HG02759 (cell line): ENCODE measurements at regions not wholly inside any gene's neighbourhood (a gene's known extent, or its start where the extent isn't known, plus 50 kb on each side); places are given as distances from the start of the nearest gene placed in this dataset.
A peak's percentile ranks its signal among the peaks of the same experiment; 100 is the strongest.
"Not testable (repeated sequence)": the region's sequence is repeated elsewhere in the genome, so short reads cannot be mapped to it uniquely, and the experiment has no call there.

Experiments
- ATAC-seq: cut with Tn5 transposase; IDR thresholded peaks from one replicate; pipeline ENCODE4 v1.9.1; 2021; ENCODE audit warnings: mild to moderate bottlenecking, moderate library complexity; ENCODE audit not compliant: unreplicated experiment

DNA sequence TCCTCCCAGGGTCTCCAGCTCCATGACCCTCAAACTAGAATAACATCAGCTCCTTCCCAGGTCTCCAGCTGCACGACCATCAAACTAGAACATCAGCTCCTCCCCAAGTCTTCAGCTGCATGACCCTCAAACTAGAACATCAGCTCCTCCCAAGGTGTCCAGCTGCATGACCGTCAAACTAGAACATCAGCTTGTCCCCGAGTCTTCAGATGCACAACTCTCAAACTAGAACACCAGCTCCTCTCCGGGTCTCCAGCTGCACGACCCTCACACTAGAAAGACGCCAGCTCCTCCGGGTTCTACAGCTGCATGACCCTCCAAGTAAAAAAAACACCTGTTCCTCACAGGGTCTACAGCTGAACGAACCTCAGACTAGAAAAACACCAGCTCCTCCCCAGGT lies 312.9 kb upstream of the TFPI start:
- no peak for ATAC-seq

DNA sequence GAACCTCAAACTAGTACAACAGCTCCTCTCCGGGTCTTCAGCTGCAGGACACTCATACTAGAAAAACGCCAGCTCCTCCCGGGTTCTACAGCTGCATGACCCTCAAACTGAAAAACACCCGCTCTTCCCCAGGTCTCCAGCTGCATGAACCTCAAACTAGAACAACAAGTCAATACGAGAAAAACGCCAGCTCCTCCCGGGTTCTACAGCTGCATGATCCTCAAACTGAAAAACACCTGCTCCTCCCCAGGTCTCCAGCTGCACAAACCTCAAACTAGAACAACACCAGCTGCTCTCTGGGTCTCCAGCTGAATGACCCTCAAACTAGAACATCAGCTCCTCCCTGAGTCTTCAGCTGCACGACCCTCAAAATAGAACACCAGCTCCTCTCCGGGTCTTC lies 315.0 kb upstream of the TFPI start:
- ATAC-seq, result no peak

DNA sequence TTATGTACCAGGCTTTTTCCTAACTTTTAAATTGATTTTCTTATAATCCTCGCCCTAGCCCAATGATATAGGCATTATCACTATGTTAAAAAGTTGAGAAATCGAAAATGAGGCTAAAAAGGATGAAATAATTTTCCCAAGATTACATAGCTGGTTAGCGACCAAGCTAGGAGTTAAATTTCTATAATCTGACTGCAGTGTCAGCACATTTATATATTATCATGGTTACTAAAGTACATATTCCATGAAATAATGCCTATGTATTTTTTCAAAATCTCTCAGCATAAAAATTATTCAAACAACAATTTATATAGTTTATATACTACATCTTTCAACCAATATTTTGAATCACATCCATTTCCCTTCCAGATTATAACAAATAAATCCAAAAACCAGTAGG lies 317.3 kb upstream of the TFPI start:
- no peak for ATAC-seq

DNA sequence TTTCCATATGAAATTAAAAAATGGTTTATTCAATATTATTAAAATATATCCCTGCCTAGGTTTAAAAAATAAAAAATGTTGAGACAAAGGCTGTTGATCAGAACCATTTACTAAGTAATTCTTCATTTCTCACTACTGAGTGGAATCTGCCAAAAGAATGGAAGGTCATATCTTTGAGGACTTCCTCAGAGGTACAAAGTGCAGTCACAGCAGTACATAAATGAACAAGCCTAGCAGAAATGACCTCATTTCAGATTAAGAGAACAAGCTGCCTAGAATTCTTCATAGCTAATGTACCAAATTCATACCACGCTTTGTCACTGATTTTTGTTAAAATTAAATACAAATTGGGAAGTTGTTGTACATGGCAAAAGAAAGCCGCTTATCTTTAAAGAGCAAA lies 318.9 kb upstream of the TFPI start:
- ATAC-seq, result no peak

DNA sequence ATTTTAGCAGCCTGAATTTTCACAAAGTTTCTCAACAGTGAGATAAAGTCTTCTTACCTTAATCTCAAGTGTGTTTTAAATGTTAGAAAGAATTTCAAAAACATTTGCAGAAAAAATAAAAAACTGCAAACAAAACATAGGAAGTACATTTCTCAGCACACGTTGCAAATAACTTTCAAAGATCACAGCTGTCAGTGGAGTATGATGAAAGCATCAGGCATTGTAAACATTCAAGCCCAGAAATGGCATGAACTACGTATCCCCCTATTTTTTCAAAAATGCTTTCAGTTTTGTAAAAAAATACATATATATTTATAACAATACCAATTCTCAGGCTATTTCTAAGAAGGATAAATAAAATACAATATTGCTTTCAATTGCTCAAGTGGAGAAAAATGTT lies 320.6 kb upstream of the TFPI start:
- no peak for ATAC-seq

DNA sequence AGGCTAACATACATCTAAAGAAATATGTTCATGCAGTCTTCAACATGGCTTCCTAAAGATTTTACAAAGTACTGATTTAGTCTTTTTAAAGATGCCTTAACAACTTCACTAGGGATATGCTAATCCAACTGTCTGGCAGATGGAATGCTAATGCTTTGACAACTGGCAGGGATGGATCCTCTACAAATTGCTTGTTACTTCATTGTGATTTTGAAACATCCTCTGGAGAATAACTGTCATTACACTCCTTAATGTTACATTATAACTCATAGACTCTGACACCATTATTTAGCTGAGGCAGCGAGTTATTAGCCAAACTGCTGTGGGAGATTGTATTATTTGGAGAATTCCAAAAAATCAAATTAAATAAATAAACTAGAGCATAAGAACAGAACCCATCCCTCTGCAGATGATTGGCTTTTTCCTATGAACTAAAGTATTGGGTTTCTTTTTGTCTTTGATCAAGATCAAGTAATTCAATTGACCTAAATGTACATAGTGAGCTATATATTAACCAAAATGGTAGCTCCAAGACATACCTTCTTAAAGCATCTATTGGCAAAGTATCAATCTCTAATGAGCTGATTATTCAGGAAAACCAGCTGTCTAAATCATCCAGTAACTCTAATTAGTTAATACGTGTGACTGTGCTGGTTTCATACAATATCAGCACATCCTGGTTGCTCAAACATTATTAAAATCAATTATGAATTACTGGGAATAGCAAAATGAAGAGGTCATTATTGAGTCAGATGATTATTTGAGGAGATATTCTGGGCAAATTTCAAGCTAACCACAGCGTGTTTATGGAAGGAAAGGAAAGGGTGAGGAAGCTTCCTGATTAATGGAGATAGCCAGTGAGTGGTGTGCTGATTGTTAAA lies 321.3 kb upstream of the TFPI start:
- ATAC-seq, result no peak

DNA sequence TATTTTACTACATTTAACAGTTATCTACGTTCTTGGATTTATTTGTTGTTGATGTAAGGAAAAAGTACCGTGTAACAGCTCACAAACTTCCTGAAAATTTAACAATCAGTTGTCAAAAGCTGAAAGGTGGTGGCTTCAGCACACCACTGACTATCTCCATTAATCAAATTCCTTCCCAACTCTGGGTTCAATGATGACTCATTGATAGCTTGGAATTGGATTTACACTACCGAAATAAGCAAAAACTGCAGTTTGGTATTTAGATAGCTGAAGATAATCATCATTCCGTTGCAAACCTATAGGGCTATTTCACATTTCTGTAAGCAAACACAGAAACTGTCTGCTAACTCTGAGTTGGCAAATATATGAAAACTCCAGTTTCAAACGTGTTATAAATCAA lies 322.3 kb upstream of the TFPI start:
- no peak for ATAC-seq

DNA sequence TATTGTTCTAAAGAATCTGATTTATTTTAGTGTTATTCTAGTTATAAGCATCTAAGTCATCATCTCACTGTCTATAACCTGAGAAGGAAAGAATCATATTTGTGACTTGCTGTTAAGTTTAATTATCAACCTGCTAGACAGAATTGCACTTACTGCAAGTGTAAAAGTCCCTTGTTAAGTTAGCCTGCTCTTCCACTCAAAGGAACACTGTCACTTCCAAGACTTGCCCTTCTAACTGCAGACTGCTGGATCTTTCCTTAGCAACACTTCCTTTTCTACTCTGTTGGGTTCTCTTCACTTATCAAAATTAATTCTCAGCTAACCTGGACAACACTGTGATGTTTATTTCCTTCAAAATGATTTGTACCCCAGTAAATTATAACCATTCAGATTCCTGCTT lies 323.2 kb upstream of the TFPI start:
- no peak for ATAC-seq

DNA sequence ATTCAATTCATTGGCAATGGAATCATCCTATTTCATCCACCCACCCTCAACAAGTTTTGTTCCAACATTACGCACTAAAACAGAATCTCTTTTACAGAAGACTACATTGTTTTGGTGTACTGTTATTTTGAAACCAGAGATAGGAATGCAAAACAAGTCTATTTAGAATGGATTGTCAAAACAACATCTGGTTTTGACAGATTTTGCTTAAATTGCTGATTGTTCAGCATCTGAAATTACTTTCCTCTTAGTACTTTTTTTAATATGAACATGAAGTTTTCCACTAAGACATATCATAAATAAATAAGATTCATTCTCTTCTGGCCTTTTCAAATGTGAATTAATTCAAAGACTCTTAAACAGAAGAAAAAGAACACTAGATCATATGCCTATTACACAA lies 323.9 kb upstream of the TFPI start:
- no peak for ATAC-seq

DNA sequence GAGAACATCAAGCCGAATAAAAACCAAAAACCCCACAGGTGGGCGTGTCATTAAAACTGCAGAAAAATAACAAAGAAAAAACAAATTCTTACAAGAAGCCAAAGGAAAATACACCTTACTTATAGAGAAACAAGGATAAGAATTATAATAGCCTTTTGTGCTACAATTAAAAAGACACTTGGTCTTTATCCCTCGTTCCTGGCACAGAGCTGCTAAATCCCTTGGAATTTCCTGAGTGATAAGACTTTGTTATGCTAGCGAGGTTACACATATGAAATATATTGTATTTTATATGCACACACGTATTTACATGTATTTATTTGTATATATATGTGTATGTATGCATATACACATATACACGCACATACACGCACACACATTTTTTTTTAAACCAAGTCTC lies 325.3 kb upstream of the TFPI start:
- ATAC-seq, result no peak

DNA sequence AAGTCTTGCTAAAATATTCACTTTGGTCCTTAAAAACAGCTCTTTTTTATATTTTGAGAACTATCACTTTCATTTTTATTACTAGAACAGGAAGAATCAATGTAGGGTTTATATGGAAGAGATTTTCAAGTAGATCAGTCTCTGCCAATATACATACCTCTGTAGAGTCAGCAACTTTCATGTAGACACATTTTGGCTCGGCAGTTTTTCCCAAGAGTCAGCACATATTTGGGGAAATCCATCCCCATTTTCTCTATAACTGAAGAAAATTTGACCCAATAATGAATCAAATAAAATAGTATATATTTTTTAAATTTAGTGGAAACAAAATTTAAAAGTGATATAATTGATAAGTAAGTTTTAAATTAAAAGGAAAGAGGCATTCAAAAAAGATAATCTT lies 329.8 kb upstream of the TFPI start:
- no peak for ATAC-seq

DNA sequence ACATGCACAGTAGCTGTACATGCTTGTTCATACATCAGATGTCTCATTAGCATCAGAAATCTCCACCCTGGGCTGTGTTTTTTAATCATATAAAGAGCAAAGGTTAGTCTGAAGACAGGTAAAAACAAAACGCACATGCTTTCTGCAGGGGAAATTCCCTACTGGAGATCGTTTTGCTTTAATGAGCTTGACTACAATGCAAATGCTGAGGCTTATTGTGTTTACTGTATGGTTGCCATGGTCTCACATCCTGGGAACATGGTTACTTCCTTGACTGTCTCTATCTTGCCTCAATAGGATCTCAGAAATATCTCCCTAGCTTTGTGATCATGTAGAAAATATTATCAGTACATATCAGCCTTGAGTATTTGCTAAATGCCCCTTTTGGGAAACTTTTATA lies 336.5 kb upstream of the TFPI start:
- peak; percentile 45 for ATAC-seq

DNA sequence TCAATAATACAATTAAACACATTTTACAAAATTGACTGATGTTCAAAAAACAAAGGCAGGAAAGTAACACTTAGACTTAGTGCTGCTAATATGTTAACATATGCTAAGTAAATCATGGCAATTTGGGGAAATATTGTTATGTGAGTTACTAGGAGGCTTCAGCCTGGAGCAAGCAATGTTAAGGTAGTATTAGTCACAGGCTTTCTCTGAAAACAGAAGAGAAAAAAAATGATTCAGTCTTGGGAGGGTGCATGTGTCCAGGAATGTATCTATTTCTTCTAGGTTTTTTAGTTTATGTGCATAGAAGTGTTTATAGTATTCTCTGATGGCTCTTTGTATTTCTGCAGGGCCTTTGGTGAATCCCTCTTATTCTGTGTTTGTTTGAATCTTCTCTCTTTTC lies 345.8 kb upstream of the TFPI start:
- no peak for ATAC-seq

DNA sequence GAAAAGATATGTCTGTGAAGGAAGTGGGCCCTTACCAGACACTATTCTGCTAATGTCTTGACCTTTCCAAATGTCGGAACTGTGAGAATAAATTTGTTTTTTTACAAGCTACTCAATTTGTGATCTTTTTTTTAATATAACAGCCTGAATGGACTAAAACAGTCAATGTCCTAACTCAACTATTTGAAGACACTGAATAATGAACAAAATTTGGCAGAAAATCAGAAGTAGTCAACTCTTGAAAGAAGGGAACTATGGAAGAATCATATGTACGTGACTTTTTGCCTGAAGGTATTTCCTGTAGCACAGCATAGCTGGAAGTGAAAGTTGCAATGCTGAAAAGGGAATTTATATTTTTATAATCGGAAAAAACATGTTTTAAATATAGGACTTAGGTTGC lies 351.8 kb upstream of the TFPI start:
- ATAC-seq, result no peak

DNA sequence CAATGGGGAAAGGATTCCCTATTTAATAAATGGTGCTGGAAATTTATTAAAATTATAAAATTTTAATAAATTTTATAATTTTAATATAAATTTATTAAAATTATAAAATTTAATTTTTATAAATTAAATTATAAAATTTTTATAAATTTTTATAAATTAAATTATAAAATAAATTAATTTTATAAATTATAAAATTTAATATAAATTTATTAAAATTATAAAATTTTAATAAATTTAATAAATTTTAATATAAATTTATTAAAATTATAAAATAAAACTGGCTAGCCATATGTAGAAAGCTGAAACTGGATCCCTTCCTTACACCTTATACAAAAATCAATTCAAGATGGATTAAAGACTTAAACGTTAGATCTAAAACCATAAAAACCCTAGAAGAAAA lies 356.7 kb upstream of the TFPI start:
- ATAC-seq, result not testable (repeated sequence)

DNA sequence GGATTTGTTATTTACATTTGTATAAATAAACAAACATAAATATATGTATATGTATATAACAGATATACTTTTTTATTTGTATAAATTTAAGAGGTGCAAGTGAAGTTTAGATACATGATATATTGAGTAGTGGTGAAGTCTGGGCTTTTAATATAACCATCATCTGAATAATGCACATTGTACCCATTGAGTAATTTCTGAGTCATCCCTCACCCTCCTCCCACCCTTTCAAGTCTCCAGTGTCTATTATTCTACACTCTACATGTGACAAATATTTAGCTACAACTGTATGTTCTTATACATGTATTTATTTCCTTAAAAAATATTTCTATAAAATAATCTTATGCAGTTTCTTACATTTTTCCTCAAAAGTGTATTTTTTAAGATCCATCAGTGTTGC lies 358.7 kb upstream of the TFPI start:
- no peak for ATAC-seq

DNA sequence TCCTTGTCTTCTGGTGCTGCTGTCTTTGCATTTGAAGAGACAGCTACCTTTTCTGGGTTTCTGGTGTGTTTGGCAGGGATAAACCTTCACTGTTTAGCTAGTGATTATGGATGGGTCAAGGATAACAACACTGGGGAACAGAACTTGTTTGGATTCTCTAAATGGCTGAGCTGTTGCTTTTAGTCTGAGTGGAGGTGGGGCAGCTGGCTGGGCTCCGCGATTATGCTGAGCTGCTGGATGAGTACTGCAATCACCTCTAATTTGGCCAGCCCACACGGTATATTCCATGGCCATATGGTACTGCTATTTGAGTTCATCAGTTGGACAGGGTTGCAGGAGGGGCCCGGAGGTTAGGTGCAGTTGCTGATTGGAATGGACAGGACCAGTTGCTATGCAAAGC lies 361.6 kb upstream of the TFPI start:
- ATAC-seq, result no peak

DNA sequence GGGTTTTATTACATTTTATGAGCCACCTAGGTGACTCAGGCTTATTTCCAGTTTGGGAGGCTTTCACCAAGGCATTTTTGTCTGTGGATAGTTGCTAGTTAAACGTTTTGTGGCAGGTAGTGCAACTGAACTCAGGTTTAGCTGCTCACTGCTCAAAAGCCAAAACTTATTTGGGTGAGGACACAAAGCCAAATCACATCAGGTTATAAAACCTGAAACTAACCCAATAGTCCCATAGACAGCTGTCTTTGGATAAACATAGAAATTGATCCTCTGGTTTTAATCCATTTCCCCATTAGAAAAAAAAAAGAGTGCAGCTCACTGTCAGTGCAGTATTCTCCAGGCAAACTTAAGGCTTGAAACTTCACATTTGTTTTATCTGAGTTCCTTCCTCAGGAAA lies 362.6 kb upstream of the TFPI start:
- no peak for ATAC-seq

DNA sequence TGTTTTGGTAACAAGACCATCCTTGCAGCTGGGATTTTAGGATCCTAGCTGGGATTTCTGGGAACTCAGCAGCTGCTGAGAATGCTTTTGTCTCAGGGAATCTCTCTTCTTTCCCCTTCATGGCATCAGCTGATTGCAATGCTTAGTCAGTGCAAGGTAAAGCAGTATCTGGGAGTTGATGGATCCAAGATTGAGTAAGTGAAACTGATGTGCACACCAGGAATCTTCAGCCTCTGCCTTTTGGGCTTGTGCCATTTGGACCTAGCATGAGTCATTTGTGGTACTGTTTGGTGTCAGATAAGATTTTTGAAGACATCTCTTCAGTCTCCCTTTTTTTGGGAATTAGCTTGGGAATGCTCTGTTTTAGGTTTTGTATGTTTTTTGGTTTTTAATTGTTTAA lies 363.3 kb upstream of the TFPI start:
- ATAC-seq, result no peak

DNA sequence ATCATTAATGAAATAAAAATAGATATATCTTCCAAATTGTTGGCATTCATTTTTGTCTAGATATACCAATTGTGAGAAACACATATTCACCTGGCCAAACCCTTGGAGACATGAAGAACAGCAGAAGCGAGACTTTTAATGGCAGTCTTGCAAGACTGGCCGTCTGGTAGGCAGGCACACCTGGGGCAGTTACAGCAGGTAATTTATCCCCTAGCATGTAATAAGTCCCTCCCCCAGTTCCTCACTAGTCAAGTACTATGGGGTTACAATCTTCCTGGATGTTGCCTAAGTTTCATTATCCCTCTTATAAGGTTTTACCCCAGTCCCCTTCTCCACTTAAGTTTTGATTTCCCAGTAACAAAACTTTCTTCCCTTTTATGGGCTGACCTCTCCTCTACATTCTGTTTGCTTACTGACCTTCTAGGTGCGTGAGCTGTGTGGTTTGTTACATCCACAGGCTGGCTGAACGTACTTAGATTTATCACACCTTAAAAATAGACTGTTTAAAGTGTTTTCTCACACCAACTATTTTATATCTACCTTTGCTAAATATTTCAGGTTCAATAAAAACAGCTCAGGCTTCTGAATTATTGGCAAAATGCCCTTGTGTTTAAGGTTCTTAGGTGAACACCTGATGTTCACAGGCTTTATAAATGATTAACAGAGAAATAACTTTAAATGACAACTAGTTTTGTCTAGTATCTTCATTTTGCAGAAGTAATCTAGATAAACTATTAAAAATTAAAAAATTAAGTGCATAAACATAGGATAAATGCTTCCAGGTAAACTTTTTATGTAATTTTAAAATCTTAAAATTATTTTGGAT lies 365.0 kb upstream of the TFPI start:
- ATAC-seq, result no peak

DNA sequence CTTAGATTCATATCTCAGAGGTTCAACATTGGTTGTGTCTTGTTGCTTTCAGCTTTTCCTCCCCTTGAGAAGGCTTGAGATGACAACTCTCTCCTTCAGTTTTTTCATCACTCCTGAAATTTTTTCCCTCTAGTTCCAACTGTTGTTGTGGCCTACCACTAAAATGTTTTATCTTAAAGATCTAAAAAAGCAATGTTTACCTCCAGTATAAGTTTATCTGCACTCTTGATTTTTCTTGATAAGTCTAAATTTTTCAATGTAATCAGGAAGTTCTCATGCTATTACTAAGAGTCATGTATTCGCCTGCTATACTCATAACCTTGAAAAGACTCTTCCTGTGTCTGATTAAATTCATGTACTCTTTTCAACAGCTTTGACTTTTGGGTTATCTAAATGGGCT lies 366.3 kb upstream of the TFPI start:
- ATAC-seq, result no peak

DNA sequence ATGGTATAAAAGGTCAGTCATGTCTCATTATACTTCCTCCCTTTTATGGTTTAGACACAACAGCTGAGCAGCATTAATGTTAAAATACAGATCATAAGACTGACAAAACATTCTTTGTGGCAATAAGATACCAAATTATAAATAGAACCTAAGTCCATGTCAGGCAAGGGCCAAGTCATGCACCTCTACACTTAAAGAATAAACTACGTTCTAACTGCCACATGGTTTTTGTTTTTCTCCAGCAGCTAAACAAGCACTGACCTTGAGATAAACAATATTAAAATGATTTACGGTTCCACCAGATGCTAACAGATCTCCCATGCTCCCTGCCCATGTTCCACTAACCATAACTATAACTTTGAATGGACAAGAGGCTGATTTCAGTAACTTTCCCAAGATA lies 368.6 kb upstream of the TFPI start:
- no peak for ATAC-seq
